ENCODE measurements at regions not wholly inside any gene's neighbourhood (a gene's known extent, or its start where the extent isn't known, plus 50 kb on each side); places are given as distances from the start of the nearest gene placed in this dataset.

GRCh38 chr4:17112292-17112659 lies 213.8 kb upstream of the LDB2 start:
- peak in 2 of 6 experiments; percentile 18 to 38 for TF ChIP-seq CTCF (IDR thresholded peaks at IDR 0.05)
- TF ChIP-seq POLR2A (IDR thresholded peaks at IDR 0.05), result no peak
